ENCODE measurements at regions not wholly inside any gene's neighbourhood (a gene's known extent, or its start where the extent isn't known, plus 50 kb on each side); places are given as distances from the start of the nearest gene placed in this dataset.
"Not testable (repeated sequence)": the region's sequence is repeated elsewhere in the genome, so short reads cannot be mapped to it uniquely, and the experiment has no call there.

DNA sequence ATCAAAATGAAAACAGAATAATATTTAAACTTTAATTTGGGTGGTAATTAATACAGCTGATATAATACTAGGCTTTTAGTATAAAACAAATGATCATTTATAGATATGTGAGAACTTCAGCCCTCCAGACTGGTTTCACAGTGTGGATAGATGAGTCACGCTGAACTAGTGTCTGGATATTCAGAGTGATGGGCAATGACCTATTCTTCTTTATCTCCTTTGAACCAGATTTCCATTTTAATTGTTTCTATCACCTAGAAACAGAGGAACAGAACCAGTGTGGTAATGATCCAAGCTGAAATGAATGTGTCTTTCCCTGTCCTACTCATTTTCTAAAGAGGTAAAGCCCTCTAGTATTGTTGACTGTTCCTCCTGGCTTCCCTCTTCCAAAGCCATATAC, 155.2 kb upstream of the GK2 start:
- Mint-ChIP-seq H3K27ac (no peak overlapping the region), H3K36me3 (ENCODE audit: low read depth) (no peaks in the 10 kb centered on the region), H3K9me3 (peaks cover under 1% of the 10 kb centered on the region), H3K4me1 (peaks cover 7% of the 10 kb centered on the region), H3K4me3 (no peak overlapping the region), H3K27me3 (ENCODE audit: insufficient read depth) (peaks cover 6% of the 10 kb centered on the region)
- H3K4me3 ChIP-seq (ENCODE audit: low read length): no peak overlapping the region
- H3K27ac ChIP-seq (ENCODE audit: low read depth, low read length): no peak overlapping the region
- H3K9ac ChIP-seq (ENCODE audit: extremely low read depth, low read length, poor library complexity, severe bottlenecking): no peak overlapping the region
- H3K27me3 ChIP-seq (ENCODE audit: control insufficient read depth, insufficient read depth, low read length, poor library complexity, severe bottlenecking): no peaks in the 10 kb centered on the region
- H3K9me3 ChIP-seq (ENCODE audit: control insufficient read depth, low read length): no peaks in the 10 kb centered on the region
- no peak for DNase-seq
- no peaks in the 10 kb centered on the region for H3K36me3 ChIP-seq (ENCODE audit: control insufficient read depth, insufficient read depth, low read length)
- no peaks in the 10 kb centered on the region for H3K4me1 ChIP-seq (ENCODE audit: control insufficient read depth, insufficient read depth, low read length)
- WGBS, 2 experiments (ENCODE audit: insufficient coverage in 1 of 2, insufficient read length in 1 of 2): 92% methylated on average over 1 of the region's 1 CpG; no CpG with 5 or more reads in 1 of the 2 experiments
- TF ChIP-seq CTCF (conservative IDR thresholded peaks at IDR 0.05): no peak

DNA sequence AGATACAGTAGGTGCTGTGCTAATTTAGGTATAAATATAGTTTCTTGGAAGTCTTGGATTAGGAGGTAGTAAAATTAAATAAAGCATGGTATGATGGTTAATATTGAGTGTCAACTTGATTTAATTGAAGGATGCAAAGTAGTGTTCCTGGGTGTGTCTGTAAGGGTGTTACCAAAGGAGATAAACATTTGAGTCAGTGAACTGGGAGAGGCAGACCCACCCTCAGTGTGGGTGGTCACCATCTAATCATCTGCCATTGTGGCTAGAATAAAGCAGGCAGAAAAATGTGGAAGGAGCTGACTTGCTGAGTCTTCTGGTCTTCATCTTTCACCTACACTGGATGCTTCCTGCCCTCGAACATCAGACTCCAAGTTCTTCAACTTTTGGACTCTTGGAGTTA, 153.7 kb upstream of the GK2 start:
- Histone ChIP-seq H3K36me3 (ENCODE audit: control insufficient read depth, insufficient read depth, low read length) (no peaks in the 10 kb centered on the region), H3K4me1 (ENCODE audit: control insufficient read depth, insufficient read depth, low read length) (no peaks in the 10 kb centered on the region), H3K9ac (ENCODE audit: extremely low read depth, low read length, poor library complexity, severe bottlenecking) (no peak overlapping the region), H3K27ac (ENCODE audit: low read depth, low read length) (no peak overlapping the region), H3K9me3 (ENCODE audit: control insufficient read depth, low read length) (no peaks in the 10 kb centered on the region), H3K27me3 (ENCODE audit: control insufficient read depth, insufficient read depth, low read length, poor library complexity, severe bottlenecking) (no peaks in the 10 kb centered on the region), H3K4me3 (ENCODE audit: low read length) (no peak overlapping the region)
- TF ChIP-seq CTCF (conservative IDR thresholded peaks at IDR 0.05): no peak
- no peak for DNase-seq
- 88 to 100% methylated on average over 1 of the region's 1 CpG for WGBS, 2 experiments (ENCODE audit: insufficient coverage in 1 of 2, insufficient read length in 1 of 2)
- Mint-ChIP-seq H3K9me3 (peaks cover 4% of the 10 kb centered on the region), H3K27me3 (ENCODE audit: insufficient read depth) (peaks cover 6% of the 10 kb centered on the region), H3K4me1 (peaks cover 13% of the 10 kb centered on the region), H3K27ac (no peak overlapping the region), H3K4me3 (no peak overlapping the region), H3K36me3 (ENCODE audit: low read depth) (no peaks in the 10 kb centered on the region)

DNA sequence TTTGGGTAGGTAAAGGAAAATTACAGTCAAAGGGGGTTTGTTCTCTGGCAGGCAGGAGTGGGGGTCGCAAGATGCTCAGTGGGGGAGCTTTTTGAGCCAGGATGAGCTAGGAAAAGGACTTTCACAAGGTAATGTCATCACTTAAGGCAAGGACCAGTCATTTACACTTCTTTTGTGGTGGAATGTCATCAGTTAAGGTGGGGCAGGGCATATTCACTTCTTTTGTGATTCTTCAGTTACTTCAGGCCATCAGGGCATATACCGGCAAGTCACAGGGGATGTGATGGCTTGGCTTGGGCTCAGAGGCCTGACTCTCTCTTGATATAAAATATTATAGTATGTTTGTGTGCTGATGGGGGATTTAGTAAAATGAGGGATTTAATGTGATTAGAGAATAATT, 151.4 kb upstream of the GK2 start:
- H3K36me3 Mint-ChIP-seq (ENCODE audit: low read depth); H3K27ac Mint-ChIP-seq; H3K27ac ChIP-seq (ENCODE audit: low read depth, low read length); H3K27me3 Mint-ChIP-seq (ENCODE audit: insufficient read depth); H3K9me3 Mint-ChIP-seq; H3K4me1 ChIP-seq (ENCODE audit: control insufficient read depth, insufficient read depth, low read length); H3K9ac ChIP-seq (ENCODE audit: extremely low read depth, low read length, poor library complexity, severe bottlenecking); H3K9me3 ChIP-seq (ENCODE audit: control insufficient read depth, low read length); H3K36me3 ChIP-seq (ENCODE audit: control insufficient read depth, insufficient read depth, low read length); H3K27me3 ChIP-seq (ENCODE audit: control insufficient read depth, insufficient read depth, low read length, poor library complexity, severe bottlenecking); DNase-seq; H3K4me3 ChIP-seq (ENCODE audit: low read length): not testable (repeated sequence)
- Mint-ChIP-seq H3K4me1 (peaks cover 29% of the 10 kb centered on the region), H3K4me3 (peak overlapping the region; percentile 50)
- WGBS, 2 experiments (ENCODE audit: insufficient coverage in 1 of 2, insufficient read length in 1 of 2): 65 to 86% methylated on average over 1 to 2 of the region's 2 CpGs

GRCh38 chr4:79552311-79552710, 144.3 kb upstream of the GK2 start:
- Histone ChIP-seq H3K36me3 (ENCODE audit: control insufficient read depth, insufficient read depth, low read length) (no peaks in the 10 kb centered on the region), H3K9ac (ENCODE audit: extremely low read depth, low read length, poor library complexity, severe bottlenecking) (no peak overlapping the region), H3K27ac (ENCODE audit: low read depth, low read length) (no peak overlapping the region), H3K27me3 (ENCODE audit: control insufficient read depth, insufficient read depth, low read length, poor library complexity, severe bottlenecking) (peaks cover 8% of the 10 kb centered on the region), H3K9me3 (ENCODE audit: control insufficient read depth, low read length) (peaks cover 5% of the 10 kb centered on the region), H3K4me1 (ENCODE audit: control insufficient read depth, insufficient read depth, low read length) (no peaks in the 10 kb centered on the region), H3K4me3 (ENCODE audit: low read length) (no peak overlapping the region)
- Mint-ChIP-seq H3K4me1 (peaks cover 21% of the 10 kb centered on the region), H3K36me3 (ENCODE audit: low read depth) (peaks cover 13% of the 10 kb centered on the region), H3K27ac (no peak overlapping the region), H3K27me3 (ENCODE audit: insufficient read depth) (peaks cover 14% of the 10 kb centered on the region), H3K9me3 (peaks cover 10% of the 10 kb centered on the region), H3K4me3 (no peak overlapping the region)
- DNase-seq: no peak
- no peak for TF ChIP-seq CTCF (conservative IDR thresholded peaks at IDR 0.05)

Data from endodermal cell (in vitro differentiated cells).